ENCODE measurements at regions not wholly inside any gene's neighbourhood (a gene's known extent, or its start where the extent isn't known, plus 50 kb on each side); places are given as distances from the start of the nearest gene placed in this dataset.
"Not testable (repeated sequence)": the region's sequence is repeated elsewhere in the genome, so short reads cannot be mapped to it uniquely, and the experiment has no call there.

GRCh38 chr11:38530226-38530625 lies 1932.2 kb upstream of the RAG2 start:
- ATAC-seq (no peak), DNase-seq (no peak)
- no peaks in the 10 kb centered on the region for H3K36me3 ChIP-seq (ENCODE audit: insufficient read depth in 1 of 2, low read depth in 1 of 2)
- no peaks in the 10 kb centered on the region for H3K4me1 ChIP-seq
- no peak for TF ChIP-seq CTCF (IDR thresholded peaks at IDR 0.05)
- no peaks in the 10 kb centered on the region for H3K9me3 ChIP-seq
- 82 to 87% (median 82%) methylated on average over 2 of the region's 2 CpGs for WGBS, 3 donors
- intact Hi-C loops (cut with DNase I) = no loop called here
- no peak overlapping the region for H3K4me3 ChIP-seq
- H3K27me3 ChIP-seq (ENCODE audit: insufficient read depth in 3 of 3, low read length in 2 of 3) = no peaks in the 10 kb centered on the region
- no peak overlapping the region for H3K27ac ChIP-seq

GRCh38 chr11:38524945-38525344 lies 1926.9 kb upstream of the RAG2 start:
- Histone ChIP-seq H3K27ac (no peak overlapping the region), H3K36me3 (ENCODE audit: insufficient read depth in 1 of 2, low read depth in 1 of 2) (no peaks in the 10 kb centered on the region), H3K4me1 (no peaks in the 10 kb centered on the region), H3K4me3 (no peak overlapping the region), H3K27me3 (ENCODE audit: insufficient read depth in 3 of 3, low read length in 2 of 3) (no peaks in the 10 kb centered on the region), H3K9me3 (no peaks in the 10 kb centered on the region)
- no peak for DNase-seq
- no peak for TF ChIP-seq CTCF (IDR thresholded peaks at IDR 0.05)
- no peak for ATAC-seq
- intact Hi-C loops (cut with DNase I) = loop anchor here in 1 of 2 donors (5.0 kb wide), 1 partner anchor 208 kb away; no protein-coding TSS in a partner anchor
- WGBS, 3 donors = 71 to 76% (median 76%) methylated on average over 1 of the region's 1 CpG

- Histone ChIP-seq H3K4me3 (no peak overlapping the region), H3K4me1 (no peaks in the 10 kb centered on the region), H3K9me3 (peaks cover 4% of the 10 kb centered on the region), H3K36me3 (ENCODE audit: insufficient read depth in 1 of 2, low read depth in 1 of 2) (no peaks in the 10 kb centered on the region), H3K27ac (no peak overlapping the region), H3K27me3 (ENCODE audit: insufficient read depth in 3 of 3, low read length in 2 of 3) (no peaks in the 10 kb centered on the region)
- TF ChIP-seq CTCF (IDR thresholded peaks at IDR 0.05) = no peak
- intact Hi-C loops (cut with DNase I) = no loop called here
- 66 to 79% (median 78%) methylated on average over 5 of the region's 5 CpGs for WGBS, 3 donors
- ATAC-seq (no peak), DNase-seq (no peak)
Observed at GRCh38 chr11:38517991-38518390, 1920.0 kb upstream of the RAG2 start.

- H3K4me1 ChIP-seq; intact Hi-C loops (cut with DNase I); H3K27me3 ChIP-seq (ENCODE audit: insufficient read depth in 3 of 3, low read length in 2 of 3); H3K4me3 ChIP-seq; H3K27ac ChIP-seq; ATAC-seq; DNase-seq; H3K9me3 ChIP-seq; H3K36me3 ChIP-seq (ENCODE audit: insufficient read depth in 1 of 2, low read depth in 1 of 2): not testable (repeated sequence)
- WGBS, 3 donors = 87 to 94% (median 88%) methylated on average over 3 of the region's 3 CpGs
Observed at GRCh38 chr11:38512830-38513229, 1914.8 kb upstream of the RAG2 start.

- H3K4me3 ChIP-seq = no peak overlapping the region
- H3K27me3 ChIP-seq (ENCODE audit: insufficient read depth in 3 of 3, low read length in 2 of 3) = no peaks in the 10 kb centered on the region
- ATAC-seq = no peak
- WGBS, 3 donors = 34 to 53% (median 43%) methylated on average over 2 of the region's 2 CpGs
- no peak for DNase-seq
- intact Hi-C loops (cut with DNase I) = no loop called here
- no peaks in the 10 kb centered on the region for H3K4me1 ChIP-seq
- TF ChIP-seq CTCF (IDR thresholded peaks at IDR 0.05) = no peak
- no peaks in the 10 kb centered on the region for H3K36me3 ChIP-seq (ENCODE audit: insufficient read depth in 1 of 2, low read depth in 1 of 2)
- peaks cover 4% of the 10 kb centered on the region for H3K9me3 ChIP-seq
- H3K27ac ChIP-seq = no peak overlapping the region
Observed at GRCh38 chr11:38510041-38510440, 1912.0 kb upstream of the RAG2 start.

All from psoas muscle (tissue), 7 donors.